ENCODE measurements at regions not wholly inside any gene's neighbourhood (a gene's known extent, or its start where the extent isn't known, plus 50 kb on each side); places are given as distances from the start of the nearest gene placed in this dataset.

DNA sequence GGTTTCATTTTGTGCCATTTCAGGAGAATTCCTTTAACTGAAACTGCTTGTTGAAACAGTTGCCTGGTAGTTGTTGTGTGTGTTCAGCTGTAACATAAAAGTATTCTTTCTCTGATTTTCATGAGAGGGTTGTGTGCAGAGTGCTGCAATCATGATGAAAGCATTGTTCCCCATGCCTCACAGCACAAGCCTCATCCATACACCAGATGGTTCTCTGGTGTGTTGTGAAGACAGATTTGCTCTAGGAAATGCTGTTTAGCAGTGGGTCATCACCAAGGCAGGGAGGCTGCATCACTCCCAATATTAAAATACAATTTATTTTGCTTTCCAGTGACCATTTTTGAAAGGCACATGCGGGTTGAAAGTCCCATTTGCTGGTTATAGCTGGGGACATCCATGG is 404.4 kb downstream of the AACS start:
- Histone ChIP-seq H3K36me3 (ENCODE audit: control insufficient read depth, insufficient read depth, low read length) (no peaks in the 10 kb centered on the region), H3K27ac (ENCODE audit: low read length) (no peak overlapping the region), H3K27me3 (ENCODE audit: control insufficient read depth, insufficient read depth, low read length) (no peaks in the 10 kb centered on the region), H3K9me3 (ENCODE audit: control insufficient read depth, insufficient read depth, low read length) (no peaks in the 10 kb centered on the region), H3K4me3 (ENCODE audit: low read length) (no peak overlapping the region), H3K4me1 (ENCODE audit: control insufficient read depth, insufficient read depth, low read length) (no peaks in the 10 kb centered on the region)
- ATAC-seq (no peak), DNase-seq (no peak)
- Mint-ChIP-seq H3K4me3 (no peak overlapping the region), H3K9me3 (peaks cover 0 to 2% of the 10 kb centered on the region in 2 donors), H3K27ac (no peak overlapping the region), H3K27me3 (ENCODE audit: low read depth in 2 of 2) (no peaks in the 10 kb centered on the region), H3K36me3 (no peaks in the 10 kb centered on the region), H3K4me1 (no peaks in the 10 kb centered on the region)
- TF ChIP-seq, protein P1, sequence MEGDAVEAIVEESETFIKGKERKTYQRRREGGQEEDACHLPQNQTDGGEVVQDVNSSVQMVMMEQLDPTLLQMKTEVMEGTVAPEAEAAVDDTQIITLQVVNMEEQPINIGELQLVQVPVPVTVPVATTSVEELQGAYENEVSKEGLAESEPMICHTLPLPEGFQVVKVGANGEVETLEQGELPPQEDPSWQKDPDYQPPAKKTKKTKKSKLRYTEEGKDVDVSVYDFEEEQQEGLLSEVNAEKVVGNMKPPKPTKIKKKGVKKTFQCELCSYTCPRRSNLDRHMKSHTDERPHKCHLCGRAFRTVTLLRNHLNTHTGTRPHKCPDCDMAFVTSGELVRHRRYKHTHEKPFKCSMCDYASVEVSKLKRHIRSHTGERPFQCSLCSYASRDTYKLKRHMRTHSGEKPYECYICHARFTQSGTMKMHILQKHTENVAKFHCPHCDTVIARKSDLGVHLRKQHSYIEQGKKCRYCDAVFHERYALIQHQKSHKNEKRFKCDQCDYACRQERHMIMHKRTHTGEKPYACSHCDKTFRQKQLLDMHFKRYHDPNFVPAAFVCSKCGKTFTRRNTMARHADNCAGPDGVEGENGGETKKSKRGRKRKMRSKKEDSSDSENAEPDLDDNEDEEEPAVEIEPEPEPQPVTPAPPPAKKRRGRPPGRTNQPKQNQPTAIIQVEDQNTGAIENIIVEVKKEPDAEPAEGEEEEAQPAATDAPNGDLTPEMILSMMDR (IDR thresholded peaks at IDR 0.05) = no peak
- intact Hi-C loops (cut with micrococcal nuclease) = no loop called here
- WGBS (ENCODE audit: insufficient coverage) = 60% methylated on average over 1 of the region's 1 CpG

DNA sequence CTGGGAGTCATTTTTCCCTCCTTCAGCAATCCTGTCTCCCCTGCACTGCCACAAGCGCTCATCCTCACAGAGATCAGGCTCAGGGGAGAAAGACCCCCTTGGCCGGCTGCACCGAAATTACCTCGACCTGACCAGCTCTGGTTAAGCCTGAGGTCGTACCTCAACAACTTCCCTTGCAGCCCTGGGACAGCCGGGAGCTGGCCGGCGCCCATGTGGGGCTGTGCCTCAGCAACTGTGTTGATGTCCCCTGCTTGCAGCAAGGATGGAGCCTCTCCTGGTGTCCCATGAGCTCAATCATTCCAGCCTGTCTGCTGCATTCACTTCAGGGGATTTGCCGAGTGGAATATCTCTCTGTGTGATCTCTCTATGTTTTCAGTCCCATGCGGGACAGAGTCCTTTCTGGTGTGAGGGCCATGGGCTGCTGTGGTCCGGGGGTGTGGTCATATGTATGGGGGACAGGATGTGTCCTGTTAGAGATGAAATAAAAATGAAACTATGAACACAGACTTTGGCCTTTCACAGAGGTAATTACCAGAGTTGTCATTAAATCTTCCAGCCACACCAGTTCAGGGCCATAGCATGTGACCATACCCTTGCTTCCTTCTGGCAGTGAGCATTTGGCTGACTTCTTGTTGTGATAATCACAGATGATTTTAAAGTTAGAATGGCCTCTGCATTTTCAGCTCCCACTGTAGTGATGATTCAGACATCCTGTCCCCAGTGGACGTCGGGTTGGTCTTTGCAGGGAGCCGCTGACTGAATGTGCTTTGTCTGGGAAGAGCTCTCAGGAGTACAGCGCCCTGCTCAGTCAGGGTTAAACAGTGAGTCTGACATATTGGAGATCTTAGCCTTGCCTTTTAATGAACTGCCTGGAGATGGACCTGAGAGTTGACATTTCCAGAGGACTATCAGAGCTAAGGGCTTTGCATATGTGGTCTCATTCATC is 405.9 kb downstream of the AACS start:
- Histone ChIP-seq H3K9me3 (ENCODE audit: control insufficient read depth, insufficient read depth, low read length) (no peaks in the 10 kb centered on the region), H3K27ac (ENCODE audit: low read length) (no peak overlapping the region), H3K27me3 (ENCODE audit: control insufficient read depth, insufficient read depth, low read length) (no peaks in the 10 kb centered on the region), H3K36me3 (ENCODE audit: control insufficient read depth, insufficient read depth, low read length) (no peaks in the 10 kb centered on the region), H3K4me1 (ENCODE audit: control insufficient read depth, insufficient read depth, low read length) (no peaks in the 10 kb centered on the region), H3K4me3 (ENCODE audit: low read length) (no peak overlapping the region)
- DNase-seq (no peak), ATAC-seq (no peak)
- no peaks in the 10 kb centered on the region for H3K27me3 Mint-ChIP-seq (ENCODE audit: low read depth in 2 of 2)
- intact Hi-C loops (cut with micrococcal nuclease) = no loop called here
- H3K4me3 Mint-ChIP-seq = no peak overlapping the region
- no peaks in the 10 kb centered on the region for H3K9me3 Mint-ChIP-seq
- H3K4me1 Mint-ChIP-seq = no peaks in the 10 kb centered on the region
- WGBS (ENCODE audit: insufficient coverage) = 75% methylated on average over 15 of the region's 15 CpGs
- TF ChIP-seq, protein P1 (IDR thresholded peaks at IDR 0.05) = no peak
- H3K27ac Mint-ChIP-seq = no peak overlapping the region
- no peaks in the 10 kb centered on the region for H3K36me3 Mint-ChIP-seq

GRCh38 chr12:125473501-125473900 is 408.3 kb downstream of the AACS start:
- Histone ChIP-seq H3K4me3 (ENCODE audit: low read length) (no peak overlapping the region), H3K27ac (ENCODE audit: low read length) (no peak overlapping the region), H3K9me3 (ENCODE audit: control insufficient read depth, insufficient read depth, low read length) (no peaks in the 10 kb centered on the region), H3K4me1 (ENCODE audit: control insufficient read depth, insufficient read depth, low read length) (no peaks in the 10 kb centered on the region), H3K27me3 (ENCODE audit: control insufficient read depth, insufficient read depth, low read length) (no peaks in the 10 kb centered on the region), H3K36me3 (ENCODE audit: control insufficient read depth, insufficient read depth, low read length) (no peaks in the 10 kb centered on the region)
- Mint-ChIP-seq H3K9me3 (peaks cover 0 to 2% of the 10 kb centered on the region in 2 donors), H3K4me1 (no peaks in the 10 kb centered on the region), H3K36me3 (no peaks in the 10 kb centered on the region), H3K27ac (no peak overlapping the region), H3K4me3 (no peak overlapping the region), H3K27me3 (ENCODE audit: low read depth in 2 of 2) (peaks cover 0 to 3% of the 10 kb centered on the region in 2 donors)
- intact Hi-C loops (cut with micrococcal nuclease) = no loop called here
- DNase-seq (no peak), ATAC-seq (no peak)
- TF ChIP-seq, protein P1 (IDR thresholded peaks at IDR 0.05) = no peak

- Mint-ChIP-seq H3K36me3 (no peaks in the 10 kb centered on the region), H3K9me3 (peaks cover 2% of the 10 kb centered on the region in 2 donors), H3K4me3 (no peak overlapping the region), H3K27ac (no peak overlapping the region), H3K4me1 (no peaks in the 10 kb centered on the region), H3K27me3 (ENCODE audit: low read depth in 2 of 2) (peaks cover 0 to 2% of the 10 kb centered on the region in 2 donors)
- H3K9me3 ChIP-seq (ENCODE audit: control insufficient read depth, insufficient read depth, low read length) = no peaks in the 10 kb centered on the region
- intact Hi-C loops (cut with micrococcal nuclease) = no loop called here
- no peak overlapping the region for H3K27ac ChIP-seq (ENCODE audit: low read length)
- ATAC-seq (no peak), DNase-seq (no peak)
- H3K4me1 ChIP-seq (ENCODE audit: control insufficient read depth, insufficient read depth, low read length) = no peaks in the 10 kb centered on the region
- no peak overlapping the region for H3K4me3 ChIP-seq (ENCODE audit: low read length)
- TF ChIP-seq, protein P1 (IDR thresholded peaks at IDR 0.05) = no peak
- 85% methylated on average over 3 of the region's 4 CpGs for WGBS (ENCODE audit: insufficient coverage)
- H3K36me3 ChIP-seq (ENCODE audit: control insufficient read depth, insufficient read depth, low read length) = no peaks in the 10 kb centered on the region
- no peaks in the 10 kb centered on the region for H3K27me3 ChIP-seq (ENCODE audit: control insufficient read depth, insufficient read depth, low read length)
Measured at GRCh38 chr12:125487336-125487735, 422.1 kb downstream of the AACS start.

Measured in natural killer cell (primary cell).